PC-3 (cell line): ENCODE measurements at regions not wholly inside any gene's neighbourhood (a gene's known extent, or its start where the extent isn't known, plus 50 kb on each side); places are given as distances from the start of the nearest gene placed in this dataset.

Experiments
- ATAC-seq: fragments of 200-7000 bp; cut with Tn5 transposase; 2 replicates; pipeline ENCODE4 v1.9.1; 2020; ENCODE audit warnings: mild to moderate bottlenecking, moderate library complexity
- BruUV-seq: library from RNA; stranded (reverse); fragments of 400-500 nt; replicated peaks from 2 replicates; lab custom pipeline; 2021; lab: Mats Ljungman, UMichigan
- CTCF ChIA-PET: fragments of 300-600 bp; sonication (Branson Sonifier 250); formaldehyde crosslinking; loops from one replicate; lab custom pipeline; 2022; ENCODE audit warnings: antibody characterized with exemption; lab: Charles Lee
- POLR2A ChIA-PET: fragments of 300-600 bp; sonication (Branson Sonifier 250); formaldehyde crosslinking; loops from one replicate; lab custom pipeline; 2022; ENCODE audit warnings: antibody characterized with exemption; ENCODE audit not compliant: unreplicated experiment; lab: Charles Lee
- DNase-seq: peaks from one replicate; pipeline ENCODE4 v3.0.0-alpha.2; 2015
- H2AFZ ChIP-seq: fragments of 300-600 bp; sonication (generic); 2 replicates; pipeline ENCODE4 v1.6.0; 2016; ENCODE audit warnings: antibody characterized with exemption, low read length
- H3F3A ChIP-seq: fragments of 300-600 bp; sonication (generic); one replicate; pipeline ENCODE4 v1.6.0; 2017; ENCODE audit warnings: antibody characterized with exemption, low read length, control low read depth, mild to moderate bottlenecking; ENCODE audit not compliant: unreplicated experiment
- H3K27ac ChIP-seq: fragments of 300-600 bp; sonication (generic); 2 replicates; pipeline ENCODE4 v1.5.1; 2016; ENCODE audit warnings: mild to moderate bottlenecking, low read length
- H3K27me3 ChIP-seq: fragments of 300-600 bp; sonication (generic); 2 replicates; pipeline ENCODE4 v1.6.1; 2016; ENCODE audit warnings: low read length, mixed read lengths
- H3K36me3 ChIP-seq: fragments of 300-600 bp; sonication (generic); 2 replicates; pipeline ENCODE4 v1.6.1; 2016; ENCODE audit warnings: low read depth, mixed run types, low read length, mixed read lengths
- H3K4me1 ChIP-seq: fragments of 300-600 bp; sonication (generic); 2 replicates; pipeline ENCODE4 v1.5.1; 2016; ENCODE audit warnings: low read length; ENCODE audit not compliant: insufficient read depth
- H3K4me2 ChIP-seq: fragments of 300-600 bp; sonication (generic); 2 replicates; pipeline ENCODE4 v1.6.0; 2016; ENCODE audit warnings: low read length
- H3K4me3 ChIP-seq: fragments of 300-600 bp; sonication (generic); 2 replicates; pipeline ENCODE4 v1.5.1; 2016; ENCODE audit warnings: mild to moderate bottlenecking, low read length, mixed read lengths
- H3K79me2 ChIP-seq: fragments of 300-600 bp; sonication (generic); 2 replicates; pipeline ENCODE4 v1.6.1; 2017; ENCODE audit warnings: low read length, mixed read lengths
- H3K9ac ChIP-seq: fragments of 300-600 bp; sonication (generic); 2 replicates; pipeline ENCODE4 v1.6.0; 2016; ENCODE audit warnings: mild to moderate bottlenecking, low read length
- H3K9me2 ChIP-seq: fragments of 300-600 bp; sonication (generic); replicated peaks from 2 replicates; pipeline ENCODE4 v1.6.1; 2016; ENCODE audit warnings: mixed run types, low read length, mixed read lengths
- H3K9me3 ChIP-seq: fragments of 300-600 bp; sonication (generic); 2 replicates; pipeline ENCODE4 v1.6.1; 2016; ENCODE audit warnings: low read length, mixed read lengths
- H4K20me1 ChIP-seq: fragments of 300-600 bp; sonication (generic); 2 replicates; pipeline ENCODE4 v1.6.1; 2016; ENCODE audit warnings: low read length, mixed read lengths
- CTCF ChIP-seq: fragments of 300-600 bp; sonication (generic); conservative IDR thresholded peaks from 2 replicates; pipeline ENCODE4 v1.5.1; 2017; ENCODE audit warnings: antibody characterized with exemption, low read depth, mild to moderate bottlenecking, low read length
- EZH2 ChIP-seq: fragments of 300-600 bp; sonication (generic); IDR thresholded peaks from one replicate; pipeline ENCODE4 v1.6.1; 2017; ENCODE audit warnings: antibody characterized with exemption, mild to moderate bottlenecking, low read length; ENCODE audit not compliant: unreplicated experiment
- EZH2phosphoT487 ChIP-seq: fragments of 300-600 bp; sonication (generic); IDR thresholded peaks from 2 replicates; pipeline ENCODE4 v1.6.1; 2018; ENCODE audit warnings: mild to moderate bottlenecking, antibody characterized with exemption, low read length, borderline replicate concordance
- intact Hi-C: fragments of 100-400 bp; cut with micrococcal nuclease; formaldehyde crosslinking; loops from 2 replicates; pipeline ENCODE4 v1.9.0; 2023

- H3F3A ChIP-seq: no peaks in the 10 kb centered on the region
- no peaks in the 10 kb centered on the region for H3K4me1 ChIP-seq
- H3K36me3 ChIP-seq: no peaks in the 10 kb centered on the region
- no peaks in the 10 kb centered on the region; the same call in 1 of the 2 replicates for H3K9me2 ChIP-seq
- H3K9ac ChIP-seq: no peak overlapping the region
- H3K4me3 ChIP-seq: no peak overlapping the region
- ATAC-seq (no peak), DNase-seq (no peak)
- ChIA-PET CTCF (no interaction called here), POLR2A (no interaction called here)
- H2AFZ ChIP-seq: no peak overlapping the region
- no peaks in the 10 kb centered on the region for H4K20me1 ChIP-seq
- no peaks in the 10 kb centered on the region for H3K79me2 ChIP-seq
- H3K27me3 ChIP-seq: no peaks in the 10 kb centered on the region
- no TSS peak for BruUV-seq
- intact Hi-C loops: no loop called here
- no peak overlapping the region for H3K27ac ChIP-seq
- TF ChIP-seq EZH2 (no peak), CTCF (no peak), EZH2phosphoT487 (no peak)
- H3K9me3 ChIP-seq: no peaks in the 10 kb centered on the region
- no peak overlapping the region for H3K4me2 ChIP-seq
Measured at GRCh38 chr12:90069711-90070110, 361.1 kb upstream of the ATP2B1 start.

GRCh38 chr12:90067791-90068190 is 359.2 kb upstream of the ATP2B1 start:
- ATAC-seq: no peak
- intact Hi-C loops: no loop called here
- H3K4me1 ChIP-seq: 0 out of 2 replicates have a peak, but pooled peaks cover 1% of the 10 kb centered on the region
- BruUV-seq: no TSS peak
- no peaks in the 10 kb centered on the region for H4K20me1 ChIP-seq
- no peaks in the 10 kb centered on the region for H3K27me3 ChIP-seq
- H3K79me2 ChIP-seq: no peaks in the 10 kb centered on the region
- ChIA-PET POLR2A (no interaction called here), CTCF (no interaction called here)
- no peak overlapping the region for H2AFZ ChIP-seq
- H3K4me3 ChIP-seq: no peak overlapping the region
- H3K9ac ChIP-seq: no peak overlapping the region
- no peaks in the 10 kb centered on the region; the same call in 1 of the 2 replicates for H3K9me2 ChIP-seq
- H3F3A ChIP-seq: no peaks in the 10 kb centered on the region
- no peak for DNase-seq
- no peaks in the 10 kb centered on the region for H3K36me3 ChIP-seq
- H3K4me2 ChIP-seq: no peak overlapping the region
- no peak for TF ChIP-seq EZH2
- TF ChIP-seq EZH2phosphoT487: no peak
- no peak for TF ChIP-seq CTCF
- no peaks in the 10 kb centered on the region for H3K9me3 ChIP-seq
- no peak overlapping the region for H3K27ac ChIP-seq

- ATAC-seq: peak; percentile 45
- no peaks in the 10 kb centered on the region for H3K36me3 ChIP-seq
- no peaks in the 10 kb centered on the region for H3K79me2 ChIP-seq
- TF ChIP-seq EZH2phosphoT487 (no peak), EZH2 (no peak)
- BruUV-seq: no TSS peak
- intact Hi-C loops: no loop called here
- ChIA-PET CTCF (no interaction called here), POLR2A (no interaction called here)
- no peaks in the 10 kb centered on the region for H3F3A ChIP-seq
- H4K20me1 ChIP-seq: no peaks in the 10 kb centered on the region
- H2AFZ ChIP-seq: no peak overlapping the region
- H3K9ac ChIP-seq: no peak overlapping the region
- no peak overlapping the region for H3K4me3 ChIP-seq
- H3K9me3 ChIP-seq: no peaks in the 10 kb centered on the region
- no peaks in the 10 kb centered on the region for H3K27me3 ChIP-seq
- no peak overlapping the region for H3K27ac ChIP-seq
- H3K4me2 ChIP-seq: no peak overlapping the region
- DNase-seq: peak; percentile 4
- no peaks in the 10 kb centered on the region; the same call in 1 of the 2 replicates for H3K9me2 ChIP-seq
- H3K4me1 ChIP-seq: 0 out of 2 replicates have a peak, but pooled peaks cover 4% of the 10 kb centered on the region
Measured at GRCh38 chr12:90064852-90065801, 356.5 kb upstream of the ATP2B1 start.
